ENCODE measurements at regions not wholly inside any gene's neighbourhood (a gene's known extent, or its start where the extent isn't known, plus 50 kb on each side); places are given as distances from the start of the nearest gene placed in this dataset.
A peak's percentile ranks its signal among the peaks of the same experiment; 100 is the strongest.

GRCh38 chr6:160899671-160900430 lies 91.7 kb upstream of the MAP3K4 start:
- no peak for DNase-seq

- no peak for DNase-seq
Observed at GRCh38 chr6:160911949-160912348, 79.6 kb upstream of the MAP3K4 start.

GRCh38 chr6:160912411-160912810 lies 79.2 kb upstream of the MAP3K4 start:
- DNase-seq, result no peak

- no peak for DNase-seq
Observed at GRCh38 chr6:160917572-160917971, 74.0 kb upstream of the MAP3K4 start.

- peak; percentile 7 to 47 (median 30) for DNase-seq
Observed at GRCh38 chr6:160919723-160920440, 71.7 kb upstream of the MAP3K4 start.

- no peak for DNase-seq
Observed at GRCh38 chr6:160921095-160921494, 70.5 kb upstream of the MAP3K4 start.

GRCh38 chr6:160926281-160927276 lies 65.0 kb upstream of the MAP3K4 start:
- DNase-seq, result no peak

GRCh38 chr6:160927416-160927815 lies 64.2 kb upstream of the MAP3K4 start:
- DNase-seq, result no peak

- peak in 3 of 4 experiments; percentile 13 to 62 (median 21) for DNase-seq
Observed at GRCh38 chr6:160929361-160929760, 62.2 kb upstream of the MAP3K4 start.

GRCh38 chr6:160929831-160930230 lies 61.7 kb upstream of the MAP3K4 start:
- peak in 1 of 4 experiments; percentile 7 for DNase-seq

GRCh38 chr6:160930547-160931377 lies 60.8 kb upstream of the MAP3K4 start:
- peak; percentile 85 to 90 (median 86) for DNase-seq

GRCh38 chr6:160931378-160932310 lies 59.9 kb upstream of the MAP3K4 start:
- DNase-seq, result peak in 3 of 4 experiments; percentile 9 to 56 (median 21)

GRCh38 chr6:160933256-160933655 lies 58.3 kb upstream of the MAP3K4 start:
- no peak for DNase-seq

GRCh38 chr6:160934157-160934556 lies 57.4 kb upstream of the MAP3K4 start:
- DNase-seq, result no peak

- no peak for DNase-seq
Observed at GRCh38 chr6:160940197-160940596, 51.4 kb upstream of the MAP3K4 start.

Data from suppressor macrophage (primary cell).